NCI-H526 (cell line): ENCODE measurements at regions not wholly inside any gene's neighbourhood (a gene's known extent, or its start where the extent isn't known, plus 50 kb on each side); places are given as distances from the start of the nearest gene placed in this dataset.

Source experiments
- DNase-seq, 2 experiments: peaks; one replicate each; lab custom pipeline; 2025; lab: John Stamatoyannopoulos, UW

DNA sequence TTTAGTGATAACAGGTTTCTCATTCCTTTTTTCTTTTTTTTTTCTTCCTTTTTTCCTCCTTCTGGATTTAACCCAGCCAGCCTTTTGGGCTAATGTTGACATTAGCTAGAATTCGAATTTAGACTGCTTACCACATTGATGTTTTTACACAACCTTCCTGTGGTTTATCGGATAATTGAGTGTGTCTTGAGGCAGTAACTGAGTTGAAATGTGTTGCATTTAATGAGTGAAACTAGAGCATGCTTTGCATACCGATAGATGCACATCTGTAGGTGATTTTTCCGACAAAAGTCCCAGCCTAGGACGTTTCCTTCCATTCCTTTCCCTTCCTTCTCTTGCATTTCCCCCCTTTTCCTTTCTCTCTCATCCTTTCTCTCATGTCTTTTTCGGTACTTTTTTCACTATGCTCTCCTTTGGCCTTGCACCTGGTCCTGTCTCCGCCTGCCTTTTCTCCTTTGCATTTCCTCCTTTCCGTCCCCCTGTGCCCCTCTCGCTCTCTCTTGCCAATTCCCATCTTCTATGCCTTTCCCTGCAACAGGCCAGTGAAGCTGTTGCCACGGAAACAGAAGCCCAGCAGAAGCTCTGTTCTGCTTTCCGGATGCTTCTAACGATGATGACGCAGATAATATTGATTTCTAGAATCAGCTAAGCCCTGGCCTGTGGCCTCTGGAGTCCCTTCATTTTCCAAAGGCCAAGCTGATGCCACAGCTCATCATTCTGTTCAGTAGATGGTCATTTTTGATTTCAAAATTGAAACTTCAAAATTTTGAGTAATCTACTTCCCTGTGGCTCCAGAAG is 76.1 kb downstream of the SLC25A47 start:
- no peak for DNase-seq

DNA sequence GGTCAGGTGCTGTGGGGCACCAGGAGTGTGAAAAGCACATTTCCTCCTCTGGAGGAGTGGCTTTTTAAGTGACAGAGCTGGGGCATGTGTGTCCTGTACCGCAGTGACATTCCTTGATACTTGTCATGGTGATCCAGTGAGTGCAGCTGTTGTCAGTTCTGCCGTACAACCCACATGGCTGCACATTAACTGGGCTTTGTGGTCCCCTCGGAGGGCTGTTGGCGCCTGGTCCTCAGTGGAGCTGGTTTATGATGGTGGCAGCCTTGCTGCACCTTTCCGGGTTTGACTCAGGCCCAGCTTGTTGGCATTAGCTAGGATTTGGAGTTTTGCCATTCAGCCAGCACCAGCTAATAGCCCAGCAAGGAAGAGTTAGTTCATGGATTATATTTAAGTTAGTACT is 77.0 kb downstream of the SLC25A47 start:
- DNase-seq = no peak

- DNase-seq = no peak
Measured at GRCh38 chr14:100401031-100401692, 78.0 kb downstream of the SLC25A47 start.

- no peak for DNase-seq
Measured at GRCh38 chr14:100401792-100402191, 78.7 kb downstream of the SLC25A47 start.

DNA sequence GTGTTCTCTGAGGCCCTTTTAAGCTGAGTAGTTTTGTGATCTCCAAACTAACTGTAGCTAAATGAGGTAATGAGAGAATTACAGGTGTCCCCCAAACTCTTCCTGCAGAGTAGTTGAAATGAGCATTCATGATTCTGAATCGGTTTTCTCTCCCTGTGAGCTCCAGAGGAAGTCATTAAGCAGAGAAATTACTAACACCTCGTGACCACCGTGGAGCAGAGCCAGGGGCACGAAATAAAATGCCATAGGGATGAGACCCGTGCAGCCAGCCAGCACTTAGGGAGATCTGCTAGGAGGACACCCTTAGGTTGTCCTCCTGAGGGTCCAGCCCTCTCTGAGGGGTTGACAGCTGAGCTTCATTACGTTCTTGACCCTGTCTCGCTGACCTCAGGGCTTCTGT is 79.5 kb downstream of the SLC25A47 start:
- no peak for DNase-seq

- no peak for DNase-seq
Measured at GRCh38 chr14:100403105-100403504, 80.0 kb downstream of the SLC25A47 start.

DNA sequence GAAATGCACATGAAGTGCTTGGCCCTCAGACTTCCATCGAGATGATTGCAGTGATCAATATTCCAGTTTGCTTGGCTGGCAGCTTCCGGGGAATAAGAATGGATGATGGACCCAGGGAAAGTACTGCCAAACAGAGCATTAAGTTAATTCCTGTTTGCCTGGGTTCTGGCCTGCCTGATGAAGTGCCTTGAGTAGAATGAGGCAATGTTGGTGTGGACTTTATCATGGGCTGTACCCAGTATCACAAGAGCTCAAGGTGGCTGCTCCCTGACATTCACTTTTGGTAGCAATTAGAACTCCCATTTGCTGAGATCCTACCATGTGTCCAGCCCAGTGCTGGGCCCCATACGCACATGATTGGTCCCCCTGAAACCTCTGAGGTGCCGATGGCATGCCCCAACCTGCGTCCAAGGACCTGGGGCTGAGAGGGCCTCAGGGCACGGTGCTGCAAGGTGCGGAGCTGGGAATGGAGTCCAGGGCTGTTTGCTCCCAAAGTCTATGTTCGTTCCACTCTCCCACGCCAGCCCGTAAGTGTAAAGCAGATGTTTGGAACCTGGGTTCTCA is 80.7 kb downstream of the SLC25A47 start:
- DNase-seq = no peak

GRCh38 chr14:100404419-100404818 is 81.3 kb downstream of the SLC25A47 start:
- no peak for DNase-seq

DNA sequence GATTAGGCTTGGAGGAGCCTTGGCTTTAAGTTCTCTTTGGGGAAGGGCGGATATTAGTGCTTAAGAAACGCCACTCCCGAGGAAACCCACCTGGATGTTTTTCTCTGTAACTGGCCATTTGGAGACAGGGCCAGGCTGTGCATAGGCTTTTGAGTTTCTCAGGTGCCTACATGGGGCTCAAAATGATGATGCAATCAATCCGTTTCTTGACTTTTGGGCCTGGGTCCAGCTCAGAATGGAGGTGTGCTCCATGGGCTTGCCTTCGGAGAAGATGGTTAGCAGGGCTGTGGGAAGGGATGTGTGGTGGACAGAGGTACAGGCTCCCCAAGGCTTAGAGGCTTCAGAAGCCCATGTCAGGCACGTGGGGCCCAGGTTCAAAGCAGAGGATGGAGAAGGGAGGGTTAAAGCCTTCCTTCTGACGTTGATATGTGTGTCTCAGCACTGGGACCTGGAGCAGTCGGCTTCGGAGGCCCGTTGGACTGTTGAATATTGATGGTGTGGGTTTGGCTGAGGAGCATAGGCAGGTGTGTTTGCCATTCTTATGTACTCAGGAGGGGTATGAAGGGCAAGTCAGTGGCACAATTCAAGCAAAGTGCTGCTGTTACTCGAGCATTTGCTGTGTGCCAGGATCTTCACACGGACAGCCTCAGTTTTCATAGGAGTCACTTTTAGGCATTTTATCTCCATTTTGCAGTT is 82.8 kb downstream of the SLC25A47 start:
- peak; percentile 15 to 68 for DNase-seq

DNA sequence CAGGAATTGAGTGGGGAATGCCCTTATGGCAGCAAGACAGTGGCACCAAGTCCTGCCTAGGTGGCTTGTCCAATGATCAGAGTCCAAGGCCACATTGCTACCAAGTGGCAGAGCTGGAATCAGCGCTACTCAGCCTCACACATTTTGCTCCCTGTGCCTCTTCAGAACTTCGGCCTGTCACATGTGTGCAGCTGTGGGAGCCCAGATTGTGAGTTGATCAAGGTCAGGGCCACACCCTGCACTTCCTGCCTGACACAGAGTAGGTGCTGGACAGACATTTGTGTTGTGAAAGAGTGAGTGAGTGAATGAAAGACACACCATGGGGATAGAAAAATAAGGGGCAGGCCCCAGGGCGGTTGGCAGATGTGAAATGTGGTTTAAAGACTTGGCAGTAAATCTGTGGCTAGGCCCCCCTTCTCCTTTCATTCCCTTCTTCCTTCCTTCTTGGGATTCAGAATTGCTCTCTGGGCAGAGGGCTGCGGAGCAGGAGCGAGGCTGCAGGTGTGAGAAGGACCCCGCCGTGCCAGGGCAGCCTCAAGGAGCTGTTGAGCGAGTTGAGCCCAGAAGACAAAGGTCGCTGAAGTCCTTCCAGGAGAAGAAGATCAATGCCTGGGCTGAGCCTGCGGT is 83.5 kb downstream of the SLC25A47 start:
- no peak for DNase-seq

- DNase-seq = no peak
Measured at GRCh38 chr14:100407376-100408102, 84.4 kb downstream of the SLC25A47 start.

DNA sequence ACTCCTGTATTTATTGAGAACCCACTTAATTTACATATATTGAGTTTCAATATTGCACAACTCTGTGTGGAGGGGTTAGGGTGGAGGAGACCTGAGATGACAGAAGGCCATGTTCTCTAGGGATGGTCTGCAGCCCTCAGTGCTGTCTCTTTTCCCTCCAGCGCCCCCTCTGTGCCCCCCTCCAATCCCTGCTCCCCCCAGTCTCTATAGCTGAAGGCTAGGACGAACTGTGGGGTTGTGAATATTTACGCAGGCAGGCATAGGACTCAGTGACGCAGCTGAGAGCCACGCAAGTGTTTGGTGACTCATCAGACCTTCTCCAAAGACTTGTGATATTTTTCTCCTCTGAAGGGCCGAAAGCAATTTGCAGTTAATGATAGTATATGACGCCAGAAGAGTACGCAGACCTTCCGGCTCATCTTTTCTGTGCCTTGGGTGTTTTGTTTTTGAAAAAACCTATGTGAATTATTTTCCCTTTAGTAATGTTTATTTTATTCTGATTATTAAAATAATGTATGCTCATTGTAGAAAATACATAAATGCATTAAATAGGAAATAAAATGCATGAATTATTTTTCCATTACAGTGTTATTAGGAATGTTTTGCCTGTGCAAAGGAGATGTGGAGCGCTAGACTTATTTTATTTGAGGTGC is 85.3 kb downstream of the SLC25A47 start:
- no peak for DNase-seq

DNA sequence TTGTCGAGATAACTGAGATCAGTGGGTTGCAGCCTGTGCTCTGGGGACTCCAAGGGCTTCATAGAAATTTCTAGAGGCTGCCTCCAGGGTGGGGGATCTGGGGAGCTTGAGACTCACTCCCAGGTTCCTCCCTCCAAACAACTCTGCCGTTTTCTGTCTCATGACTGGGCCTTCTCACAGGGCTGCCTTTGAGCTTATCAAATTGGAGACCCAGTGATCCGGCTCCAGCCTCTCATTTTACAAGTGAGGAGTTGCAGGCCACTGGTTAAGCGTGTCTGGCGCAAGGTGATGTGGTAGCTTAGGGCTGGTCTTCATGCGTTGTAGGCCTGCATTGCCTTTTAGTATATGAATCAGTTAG is 85.8 kb downstream of the SLC25A47 start:
- DNase-seq = no peak

- DNase-seq = no peak
Measured at GRCh38 chr14:100409651-100410050, 86.5 kb downstream of the SLC25A47 start.

DNA sequence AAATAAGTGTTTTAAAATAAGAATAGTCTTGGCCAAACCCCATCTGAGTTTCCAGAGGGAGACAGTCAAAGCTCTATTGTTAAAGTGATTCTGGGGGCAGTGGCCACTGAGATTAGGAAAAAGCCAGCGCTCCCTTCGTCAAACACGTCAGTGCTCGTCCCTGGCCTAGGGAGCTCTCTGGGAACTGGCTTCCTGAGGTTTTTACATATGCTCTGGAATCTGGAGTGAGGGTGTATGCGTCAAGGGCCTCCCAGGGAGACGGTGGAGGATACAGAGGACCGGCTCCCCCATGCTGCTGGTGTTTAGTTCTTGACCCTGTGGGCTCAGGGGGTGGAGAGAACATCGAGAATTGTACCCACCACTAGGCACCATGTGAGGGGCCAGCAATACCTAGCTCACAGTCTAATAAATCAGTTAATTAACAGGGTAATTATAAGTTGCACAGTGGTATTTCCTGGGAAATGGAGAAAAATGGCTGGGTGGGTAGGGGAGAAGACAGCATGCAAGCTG is 87.0 kb downstream of the SLC25A47 start:
- no peak for DNase-seq

GRCh38 chr14:100413699-100414098 is 90.6 kb downstream of the SLC25A47 start:
- DNase-seq = no peak

GRCh38 chr14:100415226-100415625 is 92.1 kb downstream of the SLC25A47 start:
- no peak for DNase-seq

DNA sequence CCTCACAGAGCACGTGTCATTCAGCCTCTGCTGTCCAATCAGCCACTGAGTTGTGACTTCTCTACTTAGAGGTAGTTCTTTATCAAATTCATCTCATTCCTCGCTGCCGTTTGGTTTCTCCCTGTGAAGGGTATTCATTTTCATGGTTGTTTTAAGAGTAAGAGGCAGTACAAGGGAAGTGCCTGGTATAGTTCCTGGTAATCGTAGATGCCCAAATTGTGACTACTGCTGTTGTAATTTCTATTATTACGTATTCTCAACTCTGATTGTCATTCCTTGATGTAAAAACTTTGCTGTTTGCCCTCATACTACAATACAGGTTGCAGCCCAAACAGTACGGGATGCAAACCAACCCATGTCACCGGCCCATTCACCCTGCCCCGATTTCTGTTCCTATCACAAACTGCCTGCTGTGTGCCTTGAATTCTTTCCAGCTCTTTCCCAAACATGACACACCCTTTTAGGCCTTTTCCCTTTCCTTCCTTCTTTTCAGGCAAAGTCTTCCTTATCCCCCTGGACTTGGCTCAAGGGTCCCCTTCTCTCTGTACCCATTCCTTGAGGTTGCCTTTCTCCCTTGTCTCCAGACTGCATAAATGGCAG is 93.0 kb downstream of the SLC25A47 start:
- DNase-seq = no peak

GRCh38 chr14:100416921-100417860 is 94.1 kb downstream of the SLC25A47 start:
- DNase-seq = peak; percentile 31 to 73
